ELR (cell line): ENCODE measurements at regions not wholly inside any gene's neighbourhood (a gene's known extent, or its start where the extent isn't known, plus 50 kb on each side); places are given as distances from the start of the nearest gene placed in this dataset.

Experiments
- DNase-seq: peaks from one replicate; pipeline ENCODE4 v3.0.0-alpha.2; 2015; ENCODE audit warnings: low read depth

DNA sequence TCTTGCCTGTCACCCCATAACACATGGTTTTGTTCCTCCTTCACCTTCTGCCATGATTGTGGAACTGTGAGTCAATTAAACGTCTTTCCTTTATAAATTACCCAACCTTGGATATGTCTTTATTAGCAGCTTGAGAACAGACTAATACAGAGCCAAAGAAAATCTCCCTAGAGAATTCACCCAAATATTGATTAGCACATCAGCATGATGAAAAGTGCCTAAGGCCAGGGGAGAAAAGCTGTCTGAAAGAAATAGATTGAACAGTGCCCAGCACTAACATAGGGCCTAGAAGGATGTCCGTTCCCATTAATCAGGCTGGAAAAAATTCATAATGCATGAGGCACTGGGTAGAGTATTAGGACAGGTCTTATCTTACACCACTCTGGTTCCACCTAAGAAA is 111.9 kb upstream of the CALN1 start:
- DNase-seq = no peak

DNA sequence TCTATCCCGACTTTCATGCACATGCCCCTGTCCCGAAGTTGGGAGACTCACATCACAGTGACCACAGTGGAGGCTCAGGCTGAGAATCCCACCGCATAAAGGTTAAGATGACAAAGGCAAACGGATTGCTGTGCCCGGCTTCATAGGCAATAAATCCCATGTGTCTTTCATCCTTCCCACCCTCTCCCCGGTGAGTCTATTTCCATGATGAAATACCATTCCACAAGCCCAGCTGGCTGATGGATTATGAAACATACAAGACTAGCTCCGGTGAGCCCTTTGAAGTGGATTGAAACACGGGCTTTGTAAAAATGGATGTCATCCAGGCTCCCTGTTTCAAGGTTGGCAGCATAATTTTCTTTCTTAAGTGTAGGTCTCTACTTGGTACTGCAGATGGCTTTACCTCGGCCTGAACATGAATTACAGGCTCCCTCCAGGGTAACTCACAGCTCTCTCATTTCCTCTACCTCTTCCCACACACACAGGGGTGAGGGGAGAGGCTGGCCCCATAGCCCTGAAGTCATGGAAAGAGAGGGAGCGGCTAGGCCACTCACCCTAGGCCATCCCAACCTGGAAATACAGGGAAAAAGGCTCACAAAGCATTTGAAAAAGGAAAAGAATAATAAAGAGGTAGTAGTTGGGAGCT is 92.0 kb upstream of the CALN1 start:
- no peak for DNase-seq

DNA sequence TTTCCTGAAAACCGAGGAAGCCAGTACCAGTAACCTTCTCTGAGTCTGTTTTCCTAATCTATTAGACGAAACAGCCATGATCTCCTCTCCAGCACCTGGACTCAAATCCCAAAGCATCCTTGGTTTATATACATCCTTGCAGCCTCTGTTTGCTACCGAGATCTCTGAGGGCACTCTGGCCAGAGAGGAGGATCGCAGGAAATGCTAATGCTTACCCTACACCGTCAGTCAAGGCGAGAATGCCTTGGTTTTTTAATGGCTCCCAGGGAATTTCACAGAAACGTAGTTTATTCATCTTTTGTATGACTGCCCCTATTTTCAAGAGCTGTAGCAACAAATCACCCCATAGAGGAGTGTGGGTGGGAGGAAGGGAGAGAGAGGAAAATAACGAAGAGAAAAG is 91.5 kb upstream of the CALN1 start:
- no peak for DNase-seq

DNA sequence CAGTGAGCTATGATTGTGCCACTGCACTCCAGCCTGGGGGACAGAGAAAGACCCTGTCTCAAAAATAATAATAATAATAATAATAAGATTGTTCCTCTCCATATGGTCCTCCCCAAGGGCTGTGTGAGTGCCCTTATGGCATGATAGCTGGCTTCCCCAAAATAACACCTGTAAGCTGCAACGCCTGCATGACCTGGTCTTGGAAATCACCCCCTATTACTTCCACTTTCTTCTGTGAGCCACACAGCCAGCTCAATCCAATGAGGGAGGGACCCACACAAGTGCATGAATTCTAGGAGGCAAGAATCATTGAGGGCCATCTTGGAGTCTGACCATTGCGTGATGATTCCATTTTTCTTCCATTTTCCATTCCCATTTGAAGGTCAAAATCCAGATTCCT is 82.7 kb upstream of the CALN1 start:
- no peak for DNase-seq

DNA sequence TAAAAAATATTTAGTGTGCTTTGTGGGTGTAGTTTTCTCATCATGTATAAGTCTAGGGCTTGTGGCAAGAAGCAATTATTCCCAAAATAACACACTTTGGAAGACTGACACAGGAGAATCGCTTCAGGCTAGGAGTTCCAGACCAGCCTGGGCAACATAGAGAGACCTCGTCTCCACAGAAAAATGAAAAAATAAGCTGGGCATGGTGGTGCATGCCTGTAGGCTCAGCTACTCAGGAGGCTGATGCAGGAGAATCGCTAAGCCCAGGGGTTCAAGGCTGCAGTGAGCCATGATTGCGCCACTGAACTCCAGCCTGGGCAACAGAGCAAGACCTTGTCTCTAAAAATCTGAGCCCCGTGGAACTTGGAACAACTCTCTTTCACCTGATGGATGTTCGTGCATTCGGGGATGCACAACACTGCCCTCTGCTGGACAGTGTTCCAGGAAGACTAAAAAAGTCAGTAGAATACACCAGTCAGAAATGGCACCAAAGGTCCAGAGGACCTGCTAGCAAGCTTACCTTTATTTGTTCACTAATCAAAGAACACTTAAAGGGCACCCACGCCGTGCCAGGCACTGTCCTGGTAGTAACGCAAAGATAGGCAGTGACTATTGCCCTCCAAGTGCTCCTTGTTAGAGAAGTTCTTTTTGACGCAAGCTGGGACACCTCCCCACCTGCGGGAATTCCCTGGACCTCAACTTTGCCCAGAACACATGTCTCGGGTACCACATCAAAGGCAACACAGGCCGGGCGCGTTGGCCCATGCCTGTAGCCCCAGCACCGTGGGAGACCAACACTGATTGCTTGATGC is 81.9 kb upstream of the CALN1 start:
- DNase-seq = peak; percentile 32

DNA sequence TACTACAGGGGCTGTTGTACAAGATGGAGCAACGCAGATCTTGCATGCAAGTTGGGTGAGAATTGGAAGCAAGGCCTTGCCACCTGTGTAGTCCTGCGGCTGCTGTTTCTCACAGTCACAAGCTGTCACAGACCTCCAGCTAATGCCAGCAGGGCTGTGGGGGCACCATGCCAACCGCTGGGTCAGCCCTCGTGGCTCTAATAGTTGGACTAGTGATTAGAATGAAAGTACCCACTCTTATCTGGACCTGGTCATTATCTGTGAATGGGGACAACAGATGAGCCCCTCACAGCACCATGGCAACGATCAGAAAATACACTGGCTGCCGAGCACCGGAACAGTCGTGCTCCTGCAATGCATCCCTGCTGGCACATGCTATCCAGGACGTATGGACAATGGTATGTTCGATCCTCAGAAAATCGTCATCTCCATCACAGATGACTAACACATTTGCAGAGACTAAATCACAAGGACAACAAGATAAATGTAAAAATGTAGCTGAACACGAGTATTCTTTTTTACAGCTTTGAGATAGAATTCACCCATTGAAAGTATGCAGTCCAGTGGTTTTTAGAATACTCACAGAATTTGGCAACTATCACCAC is 80.4 kb upstream of the CALN1 start:
- DNase-seq = no peak

DNA sequence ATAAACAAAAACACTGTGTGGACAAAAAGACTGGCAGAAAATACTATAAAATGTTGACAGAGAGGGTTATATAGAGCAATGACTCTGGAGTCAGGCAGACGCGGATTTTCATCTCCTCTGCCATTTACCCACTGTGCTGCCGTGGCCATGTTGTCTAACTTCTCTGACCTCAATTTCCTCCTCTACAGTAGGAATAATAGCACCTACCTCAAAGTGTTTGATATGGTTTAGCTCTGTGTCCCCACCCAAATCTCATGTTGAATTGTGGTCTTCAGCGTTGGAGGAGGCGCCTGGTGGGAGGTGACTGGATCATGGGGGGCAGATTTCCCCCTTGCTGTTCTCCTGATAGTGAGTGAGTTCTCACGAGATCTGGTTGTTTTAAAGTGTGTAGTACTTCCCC is 78.2 kb upstream of the CALN1 start:
- DNase-seq = no peak

DNA sequence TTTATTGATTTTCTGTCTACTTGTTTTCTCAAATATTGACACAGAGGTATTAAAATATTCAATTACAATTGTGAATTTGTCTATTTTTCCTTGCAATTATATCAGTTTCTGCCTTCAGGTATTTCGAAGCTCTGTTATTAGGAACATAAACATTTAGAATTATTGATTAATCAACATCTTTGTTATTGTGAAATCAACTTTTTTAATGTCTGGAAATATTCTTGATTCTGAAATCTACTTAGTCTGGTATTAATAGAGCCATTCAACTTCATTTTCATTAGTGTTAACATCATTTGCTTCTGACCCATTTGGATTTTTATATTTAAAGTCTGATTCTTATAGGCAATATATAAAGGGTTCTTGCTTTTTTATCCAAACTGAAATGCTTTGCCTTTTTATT is 69.8 kb upstream of the CALN1 start:
- no peak for DNase-seq

DNA sequence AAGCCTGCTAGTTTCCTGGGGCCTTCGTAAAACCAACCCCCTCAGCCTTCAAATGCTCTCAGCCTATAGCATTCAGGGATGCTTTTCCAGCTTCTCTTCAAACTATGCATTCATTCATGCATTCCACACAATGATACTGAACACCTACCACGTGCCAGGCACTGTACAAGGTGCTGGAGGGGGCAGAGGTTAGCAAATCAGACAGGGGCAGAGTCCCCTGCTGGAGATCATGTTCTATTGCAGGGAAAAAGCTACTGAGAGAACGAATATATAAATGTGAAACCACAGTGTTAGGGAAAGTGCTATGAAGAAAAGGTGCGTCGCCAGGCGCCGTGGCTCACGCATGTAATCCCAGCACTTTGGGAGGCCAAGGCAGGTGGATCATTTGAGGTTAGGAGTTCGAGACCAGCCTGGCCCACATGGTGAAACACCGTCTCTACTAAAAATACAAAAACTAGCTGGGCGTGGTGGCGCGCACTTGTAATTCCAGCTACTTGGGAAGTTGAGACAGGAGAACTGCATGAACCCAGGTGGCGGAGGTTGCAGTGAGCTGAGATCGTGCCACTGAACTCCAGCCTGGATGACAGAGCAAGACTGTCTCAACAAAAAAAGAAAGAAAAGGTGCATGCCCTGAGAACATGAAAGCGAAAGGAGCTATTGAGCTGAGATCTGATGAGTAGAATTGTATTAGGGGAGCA is 64.6 kb upstream of the CALN1 start:
- DNase-seq = no peak

DNA sequence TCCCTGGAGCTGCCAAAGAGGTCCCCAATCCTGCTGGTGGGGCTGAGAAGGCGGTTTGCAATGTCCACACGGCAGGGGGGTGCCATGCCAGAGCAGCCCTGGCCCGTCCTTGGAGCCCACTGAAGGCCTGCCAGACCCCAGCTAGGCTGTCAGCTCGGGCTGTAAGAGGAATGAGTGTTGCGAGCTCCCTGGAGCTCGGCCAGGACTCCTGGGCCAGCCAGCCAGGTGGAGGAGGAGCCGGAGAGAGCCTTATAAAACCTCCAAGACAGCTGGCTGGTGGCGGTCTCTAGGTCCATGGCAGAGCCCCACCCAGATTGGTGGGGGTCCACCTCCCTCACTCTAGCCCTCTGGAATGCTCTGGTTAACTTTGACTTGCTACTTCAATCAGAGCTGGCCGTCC is 55.1 kb upstream of the CALN1 start:
- no peak for DNase-seq

DNA sequence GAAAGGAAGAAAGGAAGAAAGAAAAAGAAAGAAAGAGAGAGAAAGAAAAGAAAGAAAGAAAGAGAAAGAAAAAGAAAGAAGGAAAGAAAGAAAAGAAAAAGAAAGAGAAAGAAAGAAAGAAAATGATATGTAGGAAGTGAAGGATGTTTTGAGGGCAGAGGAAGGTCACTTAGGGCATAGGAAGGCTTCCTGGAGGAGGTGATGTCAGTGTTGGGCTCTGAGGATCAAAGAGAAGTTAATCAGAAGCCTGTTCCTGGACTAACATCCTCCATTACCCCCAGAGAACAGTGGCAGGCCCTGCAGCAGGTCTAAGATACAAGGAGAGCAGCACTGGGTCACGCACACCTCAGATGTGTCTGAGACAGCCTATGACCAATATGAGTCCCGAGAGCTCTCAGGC is 54.7 kb upstream of the CALN1 start:
- no peak for DNase-seq

DNA sequence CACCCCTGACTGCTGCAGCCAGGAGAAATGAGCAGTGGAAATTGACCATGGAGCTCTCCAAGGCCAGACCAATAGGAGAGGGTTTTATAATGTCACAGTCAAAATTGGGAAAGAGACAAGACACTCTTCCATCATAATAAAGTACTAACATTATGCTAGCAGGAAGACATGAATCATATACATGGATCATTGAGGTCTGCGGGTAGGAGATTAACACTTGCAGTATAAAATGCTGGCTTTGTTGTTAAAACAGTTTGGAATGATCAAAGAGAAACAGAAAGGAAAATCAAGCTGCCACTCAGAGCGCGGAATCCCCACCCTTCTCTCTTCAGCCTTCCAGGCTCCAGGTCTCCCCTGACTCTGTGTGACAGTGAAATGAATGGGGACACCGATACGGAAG is 53.4 kb upstream of the CALN1 start:
- no peak for DNase-seq

DNA sequence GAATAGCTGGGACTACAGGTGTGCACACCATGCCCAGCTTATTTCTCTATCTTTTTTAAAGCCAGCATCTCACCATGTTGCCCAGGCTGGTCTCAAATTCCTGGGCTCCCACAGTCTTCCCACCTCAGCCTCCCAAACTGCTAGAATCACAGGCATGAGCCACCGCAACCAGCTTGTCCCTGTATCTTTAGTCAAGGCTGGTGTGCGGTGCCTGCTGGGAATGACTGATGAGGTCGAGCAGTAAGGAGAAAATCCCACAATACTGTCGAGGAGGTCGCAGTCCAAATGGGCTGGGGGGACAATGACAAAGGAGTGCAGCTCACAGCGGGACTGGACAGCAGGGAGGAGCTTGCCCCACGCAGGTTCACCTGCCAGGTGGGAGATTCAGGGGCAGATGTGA is 50.2 kb upstream of the CALN1 start:
- no peak for DNase-seq
